ENCODE measurements at regions not wholly inside any gene's neighbourhood (a gene's known extent, or its start where the extent isn't known, plus 50 kb on each side); places are given as distances from the start of the nearest gene placed in this dataset.

GRCh38 chr3:73120710-73121109 is 59.3 kb downstream of the EBLN2 start:
- H3K27ac ChIP-seq (ENCODE audit: low read length, poor library complexity, severe bottlenecking) = no peak overlapping the region
- H2BK12ac ChIP-seq (ENCODE audit: low read length in 2 of 2) = no peak overlapping the region
- H3K27me3 ChIP-seq (ENCODE audit: control insufficient read depth in 1 of 2, insufficient read depth in 1 of 2, low read length in 2 of 2) = no peaks in the 10 kb centered on the region
- no peaks in the 10 kb centered on the region for H3K9me3 ChIP-seq (ENCODE audit: control insufficient read depth, low read length)
- no peak overlapping the region for H2AFZ ChIP-seq (ENCODE audit: low read depth, low read length)
- no peak overlapping the region for H4K91ac ChIP-seq (ENCODE audit: low read length)
- DNase-seq = no peak
- H3K4me3 ChIP-seq (ENCODE audit: insufficient read depth in 1 of 2, low read depth in 1 of 2, low read length in 2 of 2) = no peak overlapping the region
- no peaks in the 10 kb centered on the region for H3K4me1 ChIP-seq (ENCODE audit: control insufficient read depth, insufficient read depth, low read depth, low read length)
- no peak overlapping the region for H2AK5ac ChIP-seq (ENCODE audit: low read length, severe bottlenecking)
- no peak overlapping the region for H4K8ac ChIP-seq (ENCODE audit: low read length)
- no peak overlapping the region for H2BK120ac ChIP-seq (ENCODE audit: low read depth, low read length)
- 79% methylated on average over 1 of the region's 1 CpG for WGBS
- no peak overlapping the region for H3K14ac ChIP-seq (ENCODE audit: low read length in 2 of 2)
- H3K4ac ChIP-seq (ENCODE audit: low read depth in 1 of 2, low read length in 2 of 2) = no peak overlapping the region
- H2BK5ac ChIP-seq (ENCODE audit: low read depth, low read length, poor library complexity, severe bottlenecking) = no peak overlapping the region
- H3K36me3 ChIP-seq (ENCODE audit: control insufficient read depth in 1 of 2, insufficient read depth in 2 of 2, low read depth in 1 of 2, low read length in 2 of 2) = no peaks in the 10 kb centered on the region
- H2BK15ac ChIP-seq (ENCODE audit: low read depth, poor library complexity, severe bottlenecking) = no peak overlapping the region
- no peaks in the 10 kb centered on the region for H3K79me1 ChIP-seq (replicated peaks; ENCODE audit: low read length, poor library complexity, severe bottlenecking)
- no peak overlapping the region for H3K23ac ChIP-seq (ENCODE audit: low read length in 2 of 2)
- H3K9ac ChIP-seq (ENCODE audit: low read length) = no peak overlapping the region
- H3K18ac ChIP-seq (ENCODE audit: low read depth in 1 of 2, low read length in 2 of 2) = no peak overlapping the region
- H3K4me2 ChIP-seq (ENCODE audit: low read length, poor library complexity, severe bottlenecking) = no peak overlapping the region

- Histone ChIP-seq H4K8ac (ENCODE audit: low read length) (no peak overlapping the region), H3K27ac (ENCODE audit: low read length, poor library complexity, severe bottlenecking) (no peak overlapping the region), H3K79me1 (replicated peaks; ENCODE audit: low read length, poor library complexity, severe bottlenecking) (no peaks in the 10 kb centered on the region), H3K9ac (ENCODE audit: low read length) (no peak overlapping the region), H3K4ac (ENCODE audit: low read depth in 1 of 2, low read length in 2 of 2) (no peak overlapping the region), H2BK120ac (ENCODE audit: low read depth, low read length) (no peak overlapping the region), H4K91ac (ENCODE audit: low read length) (no peak overlapping the region), H3K14ac (ENCODE audit: low read length in 2 of 2) (no peak overlapping the region), H2BK15ac (ENCODE audit: low read depth, poor library complexity, severe bottlenecking) (no peak overlapping the region), H3K4me2 (ENCODE audit: low read length, poor library complexity, severe bottlenecking) (no peak overlapping the region), H2BK12ac (ENCODE audit: low read length in 2 of 2) (no peak overlapping the region), H3K23ac (ENCODE audit: low read length in 2 of 2) (no peak overlapping the region), H3K36me3 (ENCODE audit: control insufficient read depth in 1 of 2, insufficient read depth in 2 of 2, low read depth in 1 of 2, low read length in 2 of 2) (no peaks in the 10 kb centered on the region), H2AK5ac (ENCODE audit: low read length, severe bottlenecking) (no peak overlapping the region), H2BK5ac (ENCODE audit: low read depth, low read length, poor library complexity, severe bottlenecking) (no peak overlapping the region), H3K9me3 (ENCODE audit: control insufficient read depth, low read length) (no peaks in the 10 kb centered on the region), H3K4me1 (ENCODE audit: control insufficient read depth, insufficient read depth, low read depth, low read length) (no peaks in the 10 kb centered on the region), H3K4me3 (ENCODE audit: insufficient read depth in 1 of 2, low read depth in 1 of 2, low read length in 2 of 2) (no peak overlapping the region), H3K18ac (ENCODE audit: low read depth in 1 of 2, low read length in 2 of 2) (no peak overlapping the region), H2AFZ (ENCODE audit: low read depth, low read length) (no peak overlapping the region), H3K27me3 (ENCODE audit: control insufficient read depth in 1 of 2, insufficient read depth in 1 of 2, low read length in 2 of 2) (no peaks in the 10 kb centered on the region)
- WGBS = 100% methylated on average over 2 of the region's 2 CpGs
- no peak for DNase-seq
Observed at GRCh38 chr3:73121669-73122331, 60.3 kb downstream of the EBLN2 start.

GRCh38 chr3:73134034-73134433 is 72.6 kb downstream of the EBLN2 start:
- Histone ChIP-seq H3K4me2 (ENCODE audit: low read length, poor library complexity, severe bottlenecking) (no peak overlapping the region), H4K8ac (ENCODE audit: low read length) (no peak overlapping the region), H3K9ac (ENCODE audit: low read length) (no peak overlapping the region), H3K36me3 (ENCODE audit: control insufficient read depth in 1 of 2, insufficient read depth in 2 of 2, low read depth in 1 of 2, low read length in 2 of 2) (no peaks in the 10 kb centered on the region), H3K18ac (ENCODE audit: low read depth in 1 of 2, low read length in 2 of 2) (no peak overlapping the region), H2BK12ac (ENCODE audit: low read length in 2 of 2) (no peak overlapping the region), H2AK5ac (ENCODE audit: low read length, severe bottlenecking) (no peak overlapping the region), H3K27me3 (ENCODE audit: control insufficient read depth in 1 of 2, insufficient read depth in 1 of 2, low read length in 2 of 2) (peaks cover 10 to 23% of the 10 kb centered on the region in 2 experiments), H2AFZ (ENCODE audit: low read depth, low read length) (no peak overlapping the region), H3K14ac (ENCODE audit: low read length in 2 of 2) (no peak overlapping the region), H3K9me3 (ENCODE audit: control insufficient read depth, low read length) (peaks cover 27% of the 10 kb centered on the region), H2BK5ac (ENCODE audit: low read depth, low read length, poor library complexity, severe bottlenecking) (no peak overlapping the region), H3K23ac (ENCODE audit: low read length in 2 of 2) (no peak overlapping the region), H3K27ac (ENCODE audit: low read length, poor library complexity, severe bottlenecking) (no peak overlapping the region), H3K4me3 (ENCODE audit: insufficient read depth in 1 of 2, low read depth in 1 of 2, low read length in 2 of 2) (no peak overlapping the region), H3K4me1 (ENCODE audit: control insufficient read depth, insufficient read depth, low read depth, low read length) (no peaks in the 10 kb centered on the region), H2BK15ac (ENCODE audit: low read depth, poor library complexity, severe bottlenecking) (no peak overlapping the region), H3K79me1 (replicated peaks; ENCODE audit: low read length, poor library complexity, severe bottlenecking) (no peaks in the 10 kb centered on the region), H4K91ac (ENCODE audit: low read length) (no peak overlapping the region), H2BK120ac (ENCODE audit: low read depth, low read length) (no peak overlapping the region), H3K4ac (ENCODE audit: low read depth in 1 of 2, low read length in 2 of 2) (no peak overlapping the region)
- 50% methylated on average over 1 of the region's 1 CpG for WGBS
- no peak for DNase-seq

GRCh38 chr3:73136941-73137340 is 75.5 kb downstream of the EBLN2 start:
- no peaks in the 10 kb centered on the region for H3K4me1 ChIP-seq (ENCODE audit: control insufficient read depth, insufficient read depth, low read depth, low read length)
- no peak overlapping the region for H2AFZ ChIP-seq (ENCODE audit: low read depth, low read length)
- H3K4me2 ChIP-seq (ENCODE audit: low read length, poor library complexity, severe bottlenecking) = no peak overlapping the region
- H3K14ac ChIP-seq (ENCODE audit: low read length in 2 of 2) = no peak overlapping the region
- H3K27me3 ChIP-seq (ENCODE audit: control insufficient read depth in 1 of 2, insufficient read depth in 1 of 2, low read length in 2 of 2) = peaks cover 10 to 31% of the 10 kb centered on the region in 2 experiments
- DNase-seq = no peak
- peaks cover 25% of the 10 kb centered on the region for H3K9me3 ChIP-seq (ENCODE audit: control insufficient read depth, low read length)
- no peak overlapping the region for H2BK12ac ChIP-seq (ENCODE audit: low read length in 2 of 2)
- no peaks in the 10 kb centered on the region for H3K79me1 ChIP-seq (replicated peaks; ENCODE audit: low read length, poor library complexity, severe bottlenecking)
- no peak overlapping the region for H3K18ac ChIP-seq (ENCODE audit: low read depth in 1 of 2, low read length in 2 of 2)
- H4K91ac ChIP-seq (ENCODE audit: low read length) = no peak overlapping the region
- H3K23ac ChIP-seq (ENCODE audit: low read length in 2 of 2) = no peak overlapping the region
- WGBS = 82% methylated on average over 4 of the region's 6 CpGs
- H2BK15ac ChIP-seq (ENCODE audit: low read depth, poor library complexity, severe bottlenecking) = no peak overlapping the region
- H4K8ac ChIP-seq (ENCODE audit: low read length) = no peak overlapping the region
- no peak overlapping the region for H2BK120ac ChIP-seq (ENCODE audit: low read depth, low read length)
- H3K4ac ChIP-seq (ENCODE audit: low read depth in 1 of 2, low read length in 2 of 2) = no peak overlapping the region
- H3K4me3 ChIP-seq (ENCODE audit: insufficient read depth in 1 of 2, low read depth in 1 of 2, low read length in 2 of 2) = no peak overlapping the region
- no peak overlapping the region for H3K27ac ChIP-seq (ENCODE audit: low read length, poor library complexity, severe bottlenecking)
- no peaks in the 10 kb centered on the region for H3K36me3 ChIP-seq (ENCODE audit: control insufficient read depth in 1 of 2, insufficient read depth in 2 of 2, low read depth in 1 of 2, low read length in 2 of 2)
- H2BK5ac ChIP-seq (ENCODE audit: low read depth, low read length, poor library complexity, severe bottlenecking) = no peak overlapping the region
- H2AK5ac ChIP-seq (ENCODE audit: low read length, severe bottlenecking) = no peak overlapping the region
- no peak overlapping the region for H3K9ac ChIP-seq (ENCODE audit: low read length)
